Middle frontal gyrus (tissue), 1 donor: ENCODE measurements at regions not wholly inside any gene's neighbourhood (a gene's known extent, or its start where the extent isn't known, plus 50 kb on each side); places are given as distances from the start of the nearest gene placed in this dataset.
A peak's percentile ranks its signal among the peaks of the same experiment; 100 is the strongest.

Experiments used
- DNase-seq: peaks from one replicate; pipeline ENCODE4 v3.0.0-alpha.2; 2015; ENCODE audit warnings: low spot score; ENCODE audit errors: extremely low spot score

GRCh38 chr4:180827232-180828009 is 1415.8 kb upstream of the TENM3 start:
- DNase-seq, result no peak

GRCh38 chr4:180828455-180829018 is 1414.7 kb upstream of the TENM3 start:
- DNase-seq, result peak; percentile 25

GRCh38 chr4:180832073-180832472 is 1411.1 kb upstream of the TENM3 start:
- no peak for DNase-seq

- no peak for DNase-seq
Measured at GRCh38 chr4:180840142-180840541, 1403.1 kb upstream of the TENM3 start.

GRCh38 chr4:180850318-180850940 is 1392.8 kb upstream of the TENM3 start:
- DNase-seq, result no peak

GRCh38 chr4:180852738-180853137 is 1390.5 kb upstream of the TENM3 start:
- no peak for DNase-seq

- DNase-seq, result no peak
Measured at GRCh38 chr4:180855184-180855583, 1388.0 kb upstream of the TENM3 start.

- DNase-seq, result no peak
Measured at GRCh38 chr4:180860089-180860720, 1383.0 kb upstream of the TENM3 start.

- no peak for DNase-seq
Measured at GRCh38 chr4:180861651-180862050, 1381.6 kb upstream of the TENM3 start.

GRCh38 chr4:180866933-180867643 is 1376.1 kb upstream of the TENM3 start:
- no peak for DNase-seq

- no peak for DNase-seq
Measured at GRCh38 chr4:180870623-180871022, 1372.6 kb upstream of the TENM3 start.

GRCh38 chr4:180898305-180898704 is 1344.9 kb upstream of the TENM3 start:
- DNase-seq, result no peak

GRCh38 chr4:180900781-180901180 is 1342.4 kb upstream of the TENM3 start:
- no peak for DNase-seq

- DNase-seq, result no peak
Measured at GRCh38 chr4:180909279-180909678, 1333.9 kb upstream of the TENM3 start.

GRCh38 chr4:180913750-180914149 is 1329.5 kb upstream of the TENM3 start:
- no peak for DNase-seq

GRCh38 chr4:180923486-180923885 is 1319.7 kb upstream of the TENM3 start:
- DNase-seq, result no peak

GRCh38 chr4:180925805-180926204 is 1317.4 kb upstream of the TENM3 start:
- DNase-seq, result no peak

- DNase-seq, result no peak
Measured at GRCh38 chr4:180926277-180926676, 1316.9 kb upstream of the TENM3 start.

- DNase-seq, result no peak
Measured at GRCh38 chr4:180932370-180933001, 1310.7 kb upstream of the TENM3 start.

GRCh38 chr4:180937083-180937482 is 1306.1 kb upstream of the TENM3 start:
- DNase-seq, result no peak

- no peak for DNase-seq
Measured at GRCh38 chr4:180940680-180941079, 1302.5 kb upstream of the TENM3 start.
